ENCODE measurements at regions not wholly inside any gene's neighbourhood (a gene's known extent, or its start where the extent isn't known, plus 50 kb on each side); places are given as distances from the start of the nearest gene placed in this dataset.
A peak's percentile ranks its signal among the peaks of the same experiment; 100 is the strongest.
"Not testable (repeated sequence)": the region's sequence is repeated elsewhere in the genome, so short reads cannot be mapped to it uniquely, and the experiment has no call there.

GRCh38 chr9:39797935-39798334 is 442.5 kb downstream of the SPATA31A1 start:
- 93 to 100% (median 94%) methylated on average over 2 of the region's 8 CpGs for WGBS, 3 donors
- ATAC-seq; H3K4me1 ChIP-seq; H3K27me3 ChIP-seq (ENCODE audit: insufficient read depth in 3 of 3, low read length in 2 of 3); intact Hi-C loops (cut with DNase I); H3K36me3 ChIP-seq (ENCODE audit: insufficient read depth in 1 of 2, low read depth in 1 of 2); H3K27ac ChIP-seq; DNase-seq; H3K4me3 ChIP-seq; H3K9me3 ChIP-seq: not testable (repeated sequence)

DNA sequence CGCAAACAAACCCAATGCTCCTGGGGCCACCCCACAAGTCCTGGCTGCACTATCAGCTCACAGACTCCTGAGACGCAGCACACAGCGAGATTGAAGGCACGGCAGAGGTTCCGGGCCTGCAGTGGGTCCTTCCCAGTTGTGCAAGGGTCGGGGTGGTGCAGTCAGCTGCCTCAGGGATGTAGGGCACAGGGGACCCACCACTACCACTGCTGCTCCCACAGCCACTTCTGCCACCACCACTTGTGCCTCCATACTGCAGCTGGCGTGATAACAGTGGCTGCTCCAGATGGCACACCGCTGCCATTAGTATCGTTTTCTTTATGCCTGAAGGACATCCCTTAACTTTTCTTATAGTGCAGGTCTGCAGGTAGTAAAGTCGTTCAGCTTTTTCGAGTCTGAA is 443.8 kb downstream of the SPATA31A1 start:
- ATAC-seq; H3K4me3 ChIP-seq; H3K27ac ChIP-seq; DNase-seq; H3K4me1 ChIP-seq; H3K27me3 ChIP-seq (ENCODE audit: insufficient read depth in 3 of 3, low read length in 2 of 3); H3K36me3 ChIP-seq (ENCODE audit: insufficient read depth in 1 of 2, low read depth in 1 of 2); intact Hi-C loops (cut with DNase I); H3K9me3 ChIP-seq: not testable (repeated sequence)
- 84 to 94% (median 93%) methylated on average over 3 to 6 of the region's 11 CpGs for WGBS, 3 donors

- H3K4me1 ChIP-seq; H3K27ac ChIP-seq; intact Hi-C loops (cut with DNase I); DNase-seq; H3K36me3 ChIP-seq (ENCODE audit: insufficient read depth in 1 of 2, low read depth in 1 of 2); H3K4me3 ChIP-seq; H3K27me3 ChIP-seq (ENCODE audit: insufficient read depth in 3 of 3, low read length in 2 of 3); H3K9me3 ChIP-seq; ATAC-seq: not testable (repeated sequence)
- WGBS, 3 donors = no CpG with 5 or more reads among the region's 2 CpGs
These were observed 447.1 kb downstream of the SPATA31A1 start for GRCh38 chr9:39802561-39802960.

DNA sequence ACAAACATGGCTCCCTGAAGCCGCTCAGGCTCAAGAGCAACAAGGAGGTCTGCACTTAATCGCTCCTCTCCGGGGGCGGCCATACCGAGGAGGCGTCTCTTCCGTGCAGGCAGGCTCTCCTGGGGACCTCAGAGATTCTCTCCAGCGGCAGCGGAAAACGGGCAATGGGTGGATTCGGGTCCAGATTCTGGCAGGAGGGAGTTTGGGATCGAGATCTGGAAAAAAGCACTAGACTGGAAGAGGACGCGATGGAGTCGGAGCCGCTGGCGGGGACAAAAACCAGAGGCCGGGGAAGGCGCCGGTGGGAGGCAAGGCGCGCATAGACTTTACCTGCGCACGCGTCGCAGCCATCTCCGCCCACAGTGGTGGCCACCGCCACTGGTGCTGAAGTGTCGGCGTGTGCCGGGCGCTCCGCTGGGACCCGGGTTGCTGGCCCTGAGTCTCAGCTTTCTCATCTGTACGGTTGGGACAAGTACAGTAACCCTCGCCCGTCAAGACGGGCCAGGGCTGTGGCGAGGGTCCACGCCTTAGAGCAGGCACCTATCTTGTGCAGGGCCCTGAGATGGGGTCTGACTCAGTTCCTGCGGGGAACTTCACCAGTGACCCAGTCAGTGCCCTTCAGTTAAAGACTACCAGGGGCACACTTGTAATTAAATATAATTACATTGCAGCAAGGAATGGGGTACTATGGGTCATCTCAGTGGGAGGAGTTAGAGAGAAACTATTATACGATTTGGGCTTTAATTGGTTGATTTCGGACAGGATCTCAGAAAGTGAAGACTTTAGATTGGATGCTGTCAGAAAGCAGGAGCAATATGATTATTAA is 454.1 kb downstream of the SPATA31A1 start:
- Histone ChIP-seq H3K27ac (peak overlapping the region; percentile 82), H3K4me3 (peak overlapping the region; percentile 79)
- DNase-seq = peak; percentile 69
- WGBS, 3 donors = 2 to 6% (median 2%) methylated on average over 29 to 32 of the region's 43 CpGs
- H3K27me3 ChIP-seq (ENCODE audit: insufficient read depth in 3 of 3, low read length in 2 of 3); intact Hi-C loops (cut with DNase I); H3K9me3 ChIP-seq; H3K36me3 ChIP-seq (ENCODE audit: insufficient read depth in 1 of 2, low read depth in 1 of 2); H3K4me1 ChIP-seq: not testable (repeated sequence)
- peak in 3 of 4 donors; percentile 54 to 86 (median 67) for ATAC-seq

GRCh38 chr9:39810401-39810800 is 454.9 kb downstream of the SPATA31A1 start:
- ATAC-seq; H3K9me3 ChIP-seq; DNase-seq; H3K36me3 ChIP-seq (ENCODE audit: insufficient read depth in 1 of 2, low read depth in 1 of 2); intact Hi-C loops (cut with DNase I); H3K4me3 ChIP-seq; H3K27me3 ChIP-seq (ENCODE audit: insufficient read depth in 3 of 3, low read length in 2 of 3); H3K4me1 ChIP-seq; H3K27ac ChIP-seq: not testable (repeated sequence)
- WGBS, 3 donors = 91 to 98% (median 97%) methylated on average over 2 of the region's 3 CpGs

DNA sequence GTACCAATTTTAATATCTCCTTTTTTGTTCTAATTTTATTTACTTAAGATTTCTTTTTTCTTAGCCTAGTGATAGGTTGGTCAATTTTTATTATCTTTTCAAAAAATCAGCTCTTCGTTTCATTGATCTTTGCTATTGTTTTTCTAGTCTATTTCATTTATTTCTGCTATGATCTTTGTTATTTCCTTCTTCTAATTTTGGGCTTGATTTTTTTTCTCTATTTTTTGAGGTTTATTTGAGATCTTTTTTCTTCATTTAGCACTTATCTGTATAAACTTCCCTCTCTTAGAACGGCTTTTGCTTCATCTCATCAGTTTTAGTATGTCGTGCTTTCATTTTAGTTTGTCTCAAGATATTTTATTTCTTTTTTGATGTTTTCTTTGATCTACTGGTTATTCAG is 456.1 kb downstream of the SPATA31A1 start:
- ATAC-seq; H3K4me1 ChIP-seq; H3K4me3 ChIP-seq; intact Hi-C loops (cut with DNase I); H3K27ac ChIP-seq; H3K27me3 ChIP-seq (ENCODE audit: insufficient read depth in 3 of 3, low read length in 2 of 3); H3K9me3 ChIP-seq; H3K36me3 ChIP-seq (ENCODE audit: insufficient read depth in 1 of 2, low read depth in 1 of 2); DNase-seq: not testable (repeated sequence)
- WGBS, 3 donors = 97 to 98% (median 98%) methylated on average over 3 of the region's 3 CpGs

DNA sequence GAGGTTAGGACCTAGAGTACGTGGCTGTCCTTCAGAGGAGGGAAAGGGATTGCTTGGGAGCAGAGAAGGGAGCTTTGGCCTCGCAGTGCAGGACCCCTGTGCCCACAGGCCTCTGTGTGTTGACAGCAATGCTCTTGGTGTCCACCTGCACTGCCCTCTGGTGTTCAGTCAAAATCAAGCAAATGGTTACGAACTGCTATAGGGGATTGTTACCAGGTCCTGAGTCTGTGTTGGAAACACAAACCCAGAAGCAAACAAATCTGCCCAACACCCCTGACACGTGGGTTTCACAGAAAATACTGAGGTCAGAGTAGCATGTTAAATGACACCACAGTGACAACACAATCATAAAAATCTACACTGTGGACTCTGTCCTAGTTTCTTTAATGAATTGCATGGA is 473.0 kb downstream of the SPATA31A1 start:
- ATAC-seq; H3K4me3 ChIP-seq; DNase-seq; intact Hi-C loops (cut with DNase I); H3K27me3 ChIP-seq (ENCODE audit: insufficient read depth in 3 of 3, low read length in 2 of 3); H3K36me3 ChIP-seq (ENCODE audit: insufficient read depth in 1 of 2, low read depth in 1 of 2); H3K27ac ChIP-seq; H3K4me1 ChIP-seq; H3K9me3 ChIP-seq: not testable (repeated sequence)
- WGBS, 3 donors = 25 to 64% (median 51%) methylated on average over 2 to 4 of the region's 4 CpGs
